Bronchial epithelial cell (primary cell): ENCODE measurements at regions not wholly inside any gene's neighbourhood (a gene's known extent, or its start where the extent isn't known, plus 50 kb on each side); places are given as distances from the start of the nearest gene placed in this dataset.

Experiments used
- DNase-seq: peaks from one replicate; pipeline ENCODE4 v3.0.0-alpha.2; 2010; ENCODE audit warnings: low read depth
- FAIRE-seq: peaks from 2 replicates; lab custom pipeline; 2011; peaks lifted over from hg19 to GRCh38; lab: Jason Lieb, UNC
- H3K27me3 ChIP-seq: 2 replicates; pipeline ENCODE4 v1.5.1; 2011; ENCODE audit warnings: low read length; ENCODE audit not compliant: control insufficient read depth, insufficient read depth
- H3K36me3 ChIP-seq: 2 replicates; pipeline ENCODE4 v1.5.1; 2011; ENCODE audit warnings: low read length; ENCODE audit not compliant: control insufficient read depth, insufficient read depth
- H3K4me3 ChIP-seq: 2 replicates; pipeline ENCODE4 v1.5.1; 2011; ENCODE audit warnings: mild to moderate bottlenecking, low read depth, low read length, control low read depth
- CTCF ChIP-seq: IDR thresholded peaks from 2 replicates; pipeline ENCODE4 v1.5.1; 2011; ENCODE audit warnings: mild to moderate bottlenecking, moderate library complexity, low read length, control low read depth, inconsistent platforms; ENCODE audit not compliant: insufficient read depth, severe bottlenecking

GRCh38 chr5:18314192-18314778, 680.0 kb downstream of the TAF11L14 start:
- DNase-seq (no peak), FAIRE-seq (no peak)
- H3K27me3 ChIP-seq, result peaks cover under 1% of the 10 kb centered on the region
- H3K36me3 ChIP-seq, result no peaks in the 10 kb centered on the region
- no peak overlapping the region for H3K4me3 ChIP-seq
- TF ChIP-seq CTCF, result peak; percentile 11

- H3K4me3 ChIP-seq, result no peak overlapping the region
- no peak for TF ChIP-seq CTCF
- DNase-seq (no peak), FAIRE-seq (peak; percentile 93)
- H3K27me3 ChIP-seq, result peaks cover 2% of the 10 kb centered on the region
- H3K36me3 ChIP-seq, result no peaks in the 10 kb centered on the region
Observed at GRCh38 chr5:18321262-18321942, 687.1 kb downstream of the TAF11L14 start.

GRCh38 chr5:18323891-18324290, 689.6 kb downstream of the TAF11L14 start:
- DNase-seq (no peak), FAIRE-seq (no peak)
- no peak overlapping the region for H3K4me3 ChIP-seq
- TF ChIP-seq CTCF, result no peak
- H3K27me3 ChIP-seq, result peaks cover 2% of the 10 kb centered on the region
- H3K36me3 ChIP-seq, result no peaks in the 10 kb centered on the region

GRCh38 chr5:18325431-18325830, 691.2 kb downstream of the TAF11L14 start:
- no peak for TF ChIP-seq CTCF
- Histone ChIP-seq H3K27me3 (no peaks in the 10 kb centered on the region), H3K4me3 (no peak overlapping the region), H3K36me3 (no peaks in the 10 kb centered on the region)
- DNase-seq, result no peak
- no peak for FAIRE-seq

GRCh38 chr5:18329328-18329727, 695.1 kb downstream of the TAF11L14 start:
- Histone ChIP-seq H3K27me3 (no peaks in the 10 kb centered on the region), H3K4me3 (no peak overlapping the region), H3K36me3 (no peaks in the 10 kb centered on the region)
- TF ChIP-seq CTCF, result no peak
- DNase-seq (no peak), FAIRE-seq (no peak)
